Prostate gland (tissue), 2 donors: ENCODE measurements at regions not wholly inside any gene's neighbourhood (a gene's known extent, or its start where the extent isn't known, plus 50 kb on each side); places are given as distances from the start of the nearest gene placed in this dataset.

Experiments
- CTCF ChIP-seq, 4 experiments: fragments of 200-600 bp in 2 of 4; fragments of 450-650 bp in 2 of 4; sonication (generic) in 2 of 4; IDR thresholded peaks; 1 replicate in 3 of 4; 2 replicates in 1 of 4; pipeline ENCODE4 v1.5.1; 2016 to 2019; ENCODE audit warnings: antibody characterized with exemption in 4 of 4, mild to moderate bottlenecking in 2 of 4, moderate library complexity in 2 of 4
- POLR2A ChIP-seq: fragments of 450-650 bp; IDR thresholded peaks from one replicate; pipeline ENCODE4 v1.6.1; 2016; ENCODE audit warnings: antibody characterized with exemption, mild to moderate bottlenecking
- POLR2AphosphoS5 ChIP-seq: sonication (generic); formaldehyde crosslinking; IDR thresholded peaks from one replicate; pipeline ENCODE4 v1.6.1; 2017; ENCODE audit warnings: antibody characterized with exemption

DNA sequence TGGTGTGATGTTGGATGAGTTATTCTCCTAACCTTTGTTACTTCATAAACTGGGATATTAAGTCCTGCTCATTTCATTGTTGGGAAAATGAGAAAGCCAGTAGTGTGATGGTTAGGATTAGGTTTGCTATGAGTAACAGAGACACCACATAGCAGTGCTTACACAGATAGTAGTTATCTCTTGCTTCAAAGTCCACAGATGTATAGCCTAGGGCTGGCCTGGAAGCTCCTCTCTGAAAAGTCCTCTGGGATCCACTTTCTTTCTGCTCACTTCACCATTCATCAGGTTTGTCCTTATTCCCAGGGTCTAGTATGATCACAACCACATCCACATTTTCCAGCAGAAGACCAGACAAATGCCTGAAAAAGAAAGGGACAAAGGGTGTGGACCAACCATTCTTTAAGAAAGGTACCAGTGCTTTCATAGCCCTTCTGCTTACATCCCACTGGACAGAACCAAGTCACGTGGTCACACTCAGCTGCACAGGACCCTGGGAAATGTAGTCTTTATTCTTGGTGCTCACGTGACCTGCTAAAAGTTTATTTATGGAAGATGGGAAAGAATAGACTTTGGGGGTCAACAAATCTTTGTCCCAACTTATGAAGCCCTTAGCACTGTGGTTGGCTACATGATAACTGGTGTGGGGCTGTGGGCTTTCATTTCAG, 108.9 kb downstream of the INSIG2 start:
- TF ChIP-seq CTCF (IDR thresholded peaks at IDR 0.05) (no peak), POLR2A (no peak), POLR2AphosphoS5 (no peak)
